HepG2 (cell line): ENCODE measurements at regions not wholly inside any gene's neighbourhood (a gene's known extent, or its start where the extent isn't known, plus 50 kb on each side); places are given as distances from the start of the nearest gene placed in this dataset.

ENCODE experiments used
- ATF7 ChIP-seq, 2 experiments: fragments of 450-650 bp in 1 of 2; sonication (generic) in 1 of 2; formaldehyde crosslinking in 1 of 2; IDR thresholded peaks; 2 replicates each; pipeline versions ENCODE4 v1.4.0 to v1.6.1; 2016 to 2020; ENCODE audit warnings: antibody characterized with exemption in 1 of 2, mild to moderate bottlenecking in 1 of 2, missing genetic modification reagents in 1 of 2
- MATR3 ChIP-seq: sonication (generic); formaldehyde crosslinking; IDR thresholded peaks from 2 replicates; pipeline ENCODE4 v1.4.0; 2020; ENCODE audit warnings: missing genetic modification reagents
- PAX8 ChIP-seq: sonication (generic); formaldehyde crosslinking; IDR thresholded peaks from 2 replicates; pipeline ENCODE4 v1.8.0; 2022; ENCODE audit warnings: mild to moderate bottlenecking, missing genetic modification reagents, borderline replicate concordance
- POLR2A ChIP-seq, 2 experiments: IDR thresholded peaks; 2 replicates each; pipeline ENCODE4 v1.6.1; 2011; ENCODE audit warnings: low read depth in 2 of 2, low read length in 2 of 2, mild to moderate bottlenecking in 1 of 2, moderate library complexity in 1 of 2; ENCODE audit not compliant: insufficient read depth in 1 of 2
- TARDBP ChIP-seq: sonication (generic); formaldehyde crosslinking; IDR thresholded peaks from 2 replicates; pipeline ENCODE4 v1.8.0; 2022; ENCODE audit warnings: mild to moderate bottlenecking, missing genetic modification reagents
- ZNF180 ChIP-seq: sonication (generic); formaldehyde crosslinking; IDR thresholded peaks from 2 replicates; pipeline ENCODE4 v1.4.0; 2020; ENCODE audit warnings: low read depth, missing genetic modification reagents, borderline replicate concordance
- ZNF317 ChIP-seq: sonication (generic); formaldehyde crosslinking; IDR thresholded peaks from 2 replicates; pipeline ENCODE4 v1.5.0; 2020; ENCODE audit warnings: mild to moderate bottlenecking, missing genetic modification reagents

DNA sequence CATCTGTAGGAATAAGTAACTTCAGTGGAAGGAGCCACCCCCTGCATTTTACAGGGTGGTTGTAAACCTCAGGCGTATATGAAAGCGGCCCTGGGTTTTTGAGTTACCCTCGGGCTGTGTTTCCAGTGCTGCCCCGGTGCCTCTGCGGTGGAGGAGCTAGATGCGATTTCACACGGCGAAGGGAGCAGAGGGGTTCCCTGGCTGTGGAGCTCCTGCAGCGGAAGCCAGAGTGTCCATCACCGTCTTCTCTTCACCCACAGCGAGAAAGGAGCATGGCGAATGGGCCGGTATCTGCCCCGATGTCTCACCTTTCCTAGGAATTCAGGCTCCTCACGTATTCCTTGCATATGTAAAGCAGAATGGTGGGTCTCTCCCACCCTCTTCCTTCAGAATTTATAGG, 253.6 kb downstream of the THBS2 start:
- no peak for TF ChIP-seq POLR2A (IDR thresholded peaks at IDR 0.05; ENCODE audit: insufficient read depth in 1 of 2, low read depth in 2 of 2, low read length in 2 of 2)
- TF ChIP-seq ATF7 (IDR thresholded peaks at IDR 0.05), result no peak
- no peak for TF ChIP-seq ATF7 (CRISPR knock-in tag; IDR thresholded peaks at IDR 0.05)
- TF ChIP-seq PAX8, result no peak
- TF ChIP-seq MATR3 (CRISPR knock-in tag), result no peak
- TF ChIP-seq ZNF317, result no peak
- TF ChIP-seq ZNF180 (CRISPR knock-in tag), result no peak
- TF ChIP-seq TARDBP (CRISPR knock-in tag), result no peak
